CD4-positive, alpha-beta T cell treated with Interleukin-10 for 1 hour (primary cell): ENCODE measurements at regions not wholly inside any gene's neighbourhood (a gene's known extent, or its start where the extent isn't known, plus 50 kb on each side); places are given as distances from the start of the nearest gene placed in this dataset.
"Not testable (repeated sequence)": the region's sequence is repeated elsewhere in the genome, so short reads cannot be mapped to it uniquely, and the experiment has no call there.

Experiments used
- DNase-seq: peaks from one replicate; pipeline ENCODE4 v3.0.0-alpha.2; 2020

GRCh38 chr7:8938044-8938805, 504.8 kb downstream of the NXPH1 start:
- no peak for DNase-seq

GRCh38 chr7:8939446-8939845, 506.0 kb downstream of the NXPH1 start:
- DNase-seq = no peak

GRCh38 chr7:8963722-8964121, 530.3 kb downstream of the NXPH1 start:
- no peak for DNase-seq

- no peak for DNase-seq
Measured at GRCh38 chr7:8965177-8965576, 531.8 kb downstream of the NXPH1 start.

- DNase-seq = no peak
Measured at GRCh38 chr7:8973601-8974000, 540.2 kb downstream of the NXPH1 start.

- no peak for DNase-seq
Measured at GRCh38 chr7:8975681-8976080, 542.3 kb downstream of the NXPH1 start.

GRCh38 chr7:8982338-8982992, 549.1 kb downstream of the NXPH1 start:
- DNase-seq = no peak

GRCh38 chr7:8985255-8985654, 551.8 kb downstream of the NXPH1 start:
- DNase-seq = no peak

- no peak for DNase-seq
Measured at GRCh38 chr7:8988267-8988666, 554.9 kb downstream of the NXPH1 start.

- no peak for DNase-seq
Measured at GRCh38 chr7:8991159-8991558, 557.8 kb downstream of the NXPH1 start.

- DNase-seq = no peak
Measured at GRCh38 chr7:8998762-8999161, 565.4 kb downstream of the NXPH1 start.

GRCh38 chr7:9013940-9014339, 580.5 kb downstream of the NXPH1 start:
- DNase-seq = no peak

GRCh38 chr7:9017286-9017685, 583.9 kb downstream of the NXPH1 start:
- DNase-seq = no peak

GRCh38 chr7:9022456-9022855, 589.0 kb downstream of the NXPH1 start:
- no peak for DNase-seq

- DNase-seq = no peak
Measured at GRCh38 chr7:9023675-9024294, 590.4 kb downstream of the NXPH1 start.

GRCh38 chr7:9026121-9026520, 592.7 kb downstream of the NXPH1 start:
- DNase-seq = no peak

GRCh38 chr7:9028012-9028411, 594.6 kb downstream of the NXPH1 start:
- no peak for DNase-seq

GRCh38 chr7:9029681-9030530, 596.5 kb downstream of the NXPH1 start:
- DNase-seq = no peak

GRCh38 chr7:9030976-9031375, 597.6 kb downstream of the NXPH1 start:
- no peak for DNase-seq

- DNase-seq = no peak
Measured at GRCh38 chr7:9031386-9031785, 598.0 kb downstream of the NXPH1 start.

- DNase-seq = no peak
Measured at GRCh38 chr7:9036080-9036479, 602.7 kb downstream of the NXPH1 start.

- no peak for DNase-seq
Measured at GRCh38 chr7:9071160-9071762, 637.9 kb downstream of the NXPH1 start.

- DNase-seq = not testable (repeated sequence)
Measured at GRCh38 chr7:9075774-9076173, 642.4 kb downstream of the NXPH1 start.
